GF-D8 (cell line): ENCODE measurements at regions not wholly inside any gene's neighbourhood (a gene's known extent, or its start where the extent isn't known, plus 50 kb on each side); places are given as distances from the start of the nearest gene placed in this dataset.

ENCODE experiments used
- DNase-seq: peaks from one replicate; lab custom pipeline; 2025; lab: John Stamatoyannopoulos, UW

DNA sequence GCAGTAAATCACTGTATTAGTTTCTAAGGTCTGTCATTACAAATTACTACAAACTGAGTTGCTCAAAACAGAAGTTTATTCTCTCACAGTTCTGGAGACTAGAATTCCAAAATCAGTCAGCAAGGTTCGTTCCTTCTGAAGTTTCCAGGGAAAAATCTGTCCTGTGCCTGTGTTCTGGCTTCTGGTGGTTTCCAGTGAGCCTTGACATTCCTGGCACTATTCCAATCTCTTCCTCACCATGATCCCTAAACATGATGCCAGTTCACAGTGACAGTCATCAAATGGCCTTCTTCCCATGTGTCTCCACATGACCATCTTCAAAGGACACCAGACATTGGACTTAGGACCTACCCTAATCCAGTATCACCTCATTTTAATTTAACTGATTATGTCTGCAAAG, 351.4 kb downstream of the PLK2 start:
- no peak for DNase-seq

- DNase-seq: no peak
Measured at GRCh38 chr5:58107704-58108103, 352.2 kb downstream of the PLK2 start.

DNA sequence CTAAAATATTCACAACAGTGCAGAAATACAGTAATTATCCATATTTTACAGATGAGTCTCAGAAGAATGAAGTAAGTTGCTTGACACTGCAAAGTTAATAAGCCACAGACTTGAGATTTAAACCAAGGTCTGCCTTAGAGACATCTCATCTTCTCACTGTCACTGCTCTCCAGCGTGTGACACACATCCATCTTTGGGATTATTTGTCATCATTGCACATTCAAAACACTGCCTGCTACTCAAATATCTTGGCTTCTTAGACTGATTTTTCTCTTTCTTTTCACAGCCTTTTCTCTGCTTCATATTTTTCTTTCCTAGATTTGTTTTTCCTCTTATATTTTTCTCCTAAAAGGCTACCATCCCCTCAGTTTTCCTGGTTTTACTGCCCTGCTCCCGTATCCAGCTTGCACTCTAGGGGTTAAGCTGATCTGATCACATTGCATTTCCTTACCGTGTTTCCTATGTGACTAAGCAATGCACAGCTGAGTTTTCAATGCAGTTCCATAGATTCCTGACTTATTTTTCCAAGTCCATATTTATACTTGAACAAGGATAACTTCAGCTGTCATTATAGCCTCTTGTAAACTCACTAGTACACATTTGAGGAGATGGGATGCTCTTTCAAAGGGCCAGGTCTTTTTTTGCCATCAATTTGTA, 353.0 kb downstream of the PLK2 start:
- DNase-seq: no peak

DNA sequence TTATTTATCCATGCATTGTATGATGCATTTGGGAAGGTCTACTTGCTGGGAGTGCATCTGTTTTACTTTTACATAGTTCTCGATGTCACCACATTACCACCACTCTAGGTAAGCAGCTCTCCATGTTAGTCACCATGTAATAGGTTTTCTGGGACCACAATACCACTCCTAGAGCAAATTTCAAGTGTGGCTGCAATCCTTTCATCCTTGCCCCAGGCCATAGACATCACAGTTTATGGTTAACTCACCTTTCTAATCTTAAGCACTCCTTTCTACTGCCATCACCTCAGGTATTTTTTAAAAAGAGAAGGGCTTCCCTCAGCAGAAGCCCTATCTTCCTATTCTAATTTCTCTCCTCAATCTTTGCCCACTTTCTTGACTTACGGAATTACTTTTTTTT, 354.1 kb downstream of the PLK2 start:
- DNase-seq: no peak

DNA sequence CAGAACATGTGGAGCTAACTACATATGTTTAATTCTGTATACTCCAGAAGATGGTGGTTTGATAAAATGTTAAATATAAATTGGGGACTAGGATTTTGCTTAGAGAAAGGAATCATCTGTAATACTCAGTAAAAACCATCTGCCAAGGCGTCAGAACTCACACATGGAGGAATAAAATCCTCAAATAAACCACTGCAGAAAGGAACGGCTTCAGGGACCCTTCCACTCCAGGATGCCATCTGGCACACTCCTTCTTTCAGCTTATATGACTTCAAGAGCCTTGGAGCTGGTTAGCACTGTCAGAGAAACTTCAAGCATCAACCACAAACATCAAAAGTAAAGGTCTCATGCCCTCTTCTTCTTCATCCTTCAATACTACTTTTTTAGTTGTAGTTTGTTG, 360.6 kb downstream of the PLK2 start:
- DNase-seq: no peak

DNA sequence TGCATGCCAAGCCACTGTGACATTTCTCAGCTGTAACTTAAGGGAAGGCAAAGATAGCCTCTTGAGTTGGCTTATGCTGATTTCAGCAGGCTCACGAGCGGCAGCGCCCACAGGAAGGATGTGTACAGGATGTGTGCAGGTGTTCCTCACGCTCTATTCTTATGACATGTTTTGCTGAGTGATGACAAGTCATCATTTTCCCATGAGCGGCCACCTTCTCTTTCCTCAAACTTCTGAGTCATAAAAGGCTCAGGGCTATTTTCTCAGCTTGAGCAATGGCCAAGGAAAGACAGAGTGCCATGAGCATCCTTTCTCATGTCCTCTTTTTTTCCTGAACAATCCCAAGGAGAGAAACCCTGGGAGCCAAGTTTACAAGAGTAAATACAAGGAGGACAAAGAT, 365.9 kb downstream of the PLK2 start:
- no peak for DNase-seq

GRCh38 chr5:58090704-58091103, 369.2 kb downstream of the PLK2 start:
- no peak for DNase-seq

DNA sequence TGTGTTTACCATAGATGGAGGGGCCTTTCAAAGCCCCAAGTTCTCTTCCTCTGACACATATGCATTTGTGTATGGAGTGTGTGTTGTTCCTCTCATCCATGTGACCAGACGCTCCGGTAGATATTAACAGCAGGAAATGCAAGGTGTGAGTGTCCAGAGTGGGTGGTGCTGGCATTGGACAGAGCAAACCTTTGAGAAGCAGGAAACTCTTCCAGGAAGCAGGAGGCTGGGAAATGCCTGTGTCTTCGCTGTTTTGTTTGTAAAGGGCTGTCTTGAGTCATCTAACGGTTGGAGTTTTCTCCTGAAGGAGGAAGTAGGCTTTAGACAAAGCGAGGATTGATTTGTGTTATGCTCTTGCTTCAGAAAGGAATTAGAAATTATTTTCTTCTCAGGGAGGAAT, 370.9 kb downstream of the PLK2 start:
- no peak for DNase-seq

DNA sequence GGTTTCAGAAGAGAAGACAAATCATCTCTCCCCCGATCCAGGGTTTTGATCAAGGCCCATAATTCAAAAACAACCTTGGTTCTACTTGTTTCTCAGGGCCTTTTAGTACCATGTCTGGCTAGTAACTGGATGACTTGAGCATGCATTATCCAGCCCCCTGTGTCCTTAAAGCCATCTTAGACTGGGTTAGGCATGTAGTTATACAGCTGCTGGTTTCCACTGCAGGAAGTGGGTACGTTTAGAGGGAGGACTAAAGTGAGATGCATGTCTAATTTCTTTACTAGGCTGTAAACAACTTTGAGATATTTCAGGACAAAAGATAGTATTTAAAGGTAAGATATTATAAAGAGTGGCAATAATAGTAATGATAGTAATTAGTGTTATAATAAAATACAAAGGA, 372.0 kb downstream of the PLK2 start:
- DNase-seq: no peak

DNA sequence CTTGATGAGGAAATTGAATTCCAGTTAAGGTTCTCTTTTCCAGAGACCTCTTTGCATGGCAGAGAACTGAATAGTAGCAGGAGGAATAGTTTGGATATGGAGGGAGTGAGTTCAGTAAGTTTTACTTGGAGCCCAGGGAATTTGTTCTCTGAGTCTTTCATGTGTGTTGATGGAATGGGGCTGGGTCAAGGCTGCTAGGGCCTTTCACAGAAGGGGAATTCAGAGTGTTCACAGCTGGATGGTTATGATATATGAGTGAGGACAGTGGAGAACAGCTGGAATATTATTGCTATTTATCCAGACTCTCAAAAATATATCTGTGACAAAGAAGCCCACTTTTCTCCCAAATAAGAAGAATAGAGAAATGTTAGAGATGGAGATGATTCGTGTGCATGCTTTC, 372.8 kb downstream of the PLK2 start:
- DNase-seq: no peak

DNA sequence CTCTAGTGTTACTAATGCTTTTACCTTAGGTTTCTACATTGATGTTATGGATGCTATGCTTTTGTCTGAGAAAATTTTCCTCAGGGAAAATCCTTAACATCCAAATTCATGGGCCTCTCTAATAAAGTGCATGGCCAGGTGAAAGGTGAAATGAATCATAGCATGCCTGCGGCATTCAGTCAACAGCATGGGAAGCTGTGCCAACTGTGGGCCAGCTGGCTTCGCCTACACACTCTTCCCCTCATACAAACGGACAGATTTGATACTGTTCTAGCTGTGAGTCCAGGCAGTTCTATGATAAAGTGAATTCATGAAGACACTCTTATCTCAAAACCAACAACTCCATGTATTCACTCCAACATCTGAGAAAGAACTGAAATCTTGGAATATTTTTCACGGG, 374.1 kb downstream of the PLK2 start:
- DNase-seq: no peak

GRCh38 chr5:58081435-58081834, 378.5 kb downstream of the PLK2 start:
- no peak for DNase-seq

GRCh38 chr5:58080573-58080972, 379.3 kb downstream of the PLK2 start:
- DNase-seq: no peak

GRCh38 chr5:58077966-58078365, 381.9 kb downstream of the PLK2 start:
- DNase-seq: no peak

DNA sequence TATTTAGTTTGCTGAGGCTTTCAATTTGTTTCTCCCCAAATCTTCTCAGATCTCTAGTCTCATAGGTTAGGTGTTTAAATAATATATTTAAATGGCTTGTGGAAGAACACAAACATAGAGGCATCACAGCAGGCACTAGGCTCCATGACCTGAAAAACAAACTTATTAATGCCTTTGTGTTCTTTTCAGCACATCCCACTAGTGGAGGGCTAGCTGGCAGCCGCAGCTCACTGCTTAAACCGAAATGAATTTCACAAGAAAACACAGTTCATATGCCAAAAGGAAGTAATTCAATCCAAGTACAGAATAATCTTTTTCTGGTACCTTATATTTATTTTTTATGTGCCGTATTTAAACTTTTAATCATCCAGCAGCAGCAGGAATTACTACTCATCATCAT, 382.5 kb downstream of the PLK2 start:
- no peak for DNase-seq

GRCh38 chr5:58076483-58077257, 383.2 kb downstream of the PLK2 start:
- no peak for DNase-seq

- DNase-seq: no peak
Measured at GRCh38 chr5:58075907-58076306, 384.0 kb downstream of the PLK2 start.

DNA sequence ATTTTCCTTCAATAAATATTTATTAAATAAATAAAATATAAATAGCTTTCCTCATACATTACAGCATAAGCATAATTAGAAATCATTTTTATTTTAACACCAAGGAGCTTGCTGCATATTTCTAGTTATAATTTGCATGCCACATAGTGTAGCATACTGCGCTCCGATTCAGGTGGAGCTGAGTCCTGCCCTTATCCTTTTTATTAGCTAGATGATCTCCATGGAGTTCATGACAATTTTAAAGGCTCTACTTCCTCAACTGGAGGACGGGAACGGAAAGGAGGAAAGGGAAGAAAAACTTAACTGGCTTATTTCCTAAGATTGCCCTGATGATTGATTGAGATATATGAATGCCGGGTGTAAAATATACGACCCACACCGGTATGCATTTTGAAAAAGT, 385.2 kb downstream of the PLK2 start:
- DNase-seq: no peak

- no peak for DNase-seq
Measured at GRCh38 chr5:58074222-58074621, 385.7 kb downstream of the PLK2 start.

DNA sequence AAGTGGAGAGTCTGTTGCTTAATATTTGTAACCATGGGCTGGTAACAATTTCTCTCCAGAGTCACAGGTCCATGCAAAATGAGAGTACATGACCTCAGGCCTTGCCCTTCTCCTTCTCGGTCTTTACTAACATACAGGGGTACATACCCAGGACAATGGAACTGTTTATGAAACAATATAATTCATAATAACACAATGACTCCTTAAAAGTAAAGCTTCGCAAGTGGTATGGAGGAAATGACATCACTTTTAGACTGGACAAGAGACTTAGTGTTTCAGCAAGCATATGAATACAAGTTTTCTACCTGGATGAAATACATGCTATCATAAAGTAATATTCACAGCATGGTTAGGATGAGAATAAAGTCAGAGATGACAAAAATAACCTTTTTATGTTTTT, 386.6 kb downstream of the PLK2 start:
- DNase-seq: no peak

- DNase-seq: no peak
Measured at GRCh38 chr5:58072300-58072965, 387.5 kb downstream of the PLK2 start.

GRCh38 chr5:58071566-58071965, 388.3 kb downstream of the PLK2 start:
- no peak for DNase-seq

DNA sequence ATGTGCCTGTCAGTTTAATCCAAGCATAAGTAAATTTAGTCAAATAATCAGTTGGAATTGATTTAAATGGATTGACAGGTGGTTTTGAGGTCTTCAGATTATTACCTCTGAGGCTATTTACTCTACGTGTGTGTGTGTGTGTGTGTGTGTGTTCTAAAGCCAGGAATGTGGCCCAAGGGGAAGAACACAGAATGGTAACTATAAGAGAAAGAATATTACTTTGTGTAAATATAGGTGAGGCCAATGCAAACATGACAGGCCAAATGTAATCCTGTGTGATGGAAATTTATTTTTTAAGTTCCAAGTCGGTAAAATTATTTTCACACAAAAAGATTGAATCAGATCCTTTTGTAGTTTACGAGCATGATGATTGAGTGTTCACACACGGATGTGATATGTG, 390.0 kb downstream of the PLK2 start:
- no peak for DNase-seq
